HFFc6 (cell line): ENCODE measurements at regions not wholly inside any gene's neighbourhood (a gene's known extent, or its start where the extent isn't known, plus 50 kb on each side); places are given as distances from the start of the nearest gene placed in this dataset.
"Not testable (repeated sequence)": the region's sequence is repeated elsewhere in the genome, so short reads cannot be mapped to it uniquely, and the experiment has no call there.

ENCODE experiments used
- DNase-seq: peaks from one replicate; pipeline ENCODE4 v3.0.0-alpha.2; 2018
- H3K27ac Mint-ChIP-seq: 2 replicates; pipeline ENCODE4 v1.8.0; 2020; ENCODE audit warnings: mild to moderate bottlenecking, mixed read lengths
- H3K27me3 Mint-ChIP-seq: 2 replicates; pipeline ENCODE4 v1.8.0; 2021; ENCODE audit warnings: mild to moderate bottlenecking, moderate library complexity, mixed read lengths; ENCODE audit not compliant: insufficient read depth
- H3K36me3 Mint-ChIP-seq: 2 replicates; pipeline ENCODE4 v1.8.0; 2021; ENCODE audit warnings: low read depth, mixed read lengths
- H3K4me1 Mint-ChIP-seq: 2 replicates; pipeline ENCODE4 v1.8.0; 2020; ENCODE audit warnings: low read depth, mixed read lengths
- H3K4me3 Mint-ChIP-seq: 2 replicates; pipeline ENCODE4 v1.8.0; 2020; ENCODE audit warnings: mild to moderate bottlenecking, moderate library complexity, mixed read lengths
- H3K9me3 Mint-ChIP-seq: 2 replicates; pipeline ENCODE4 v1.8.0; 2020; ENCODE audit warnings: mild to moderate bottlenecking, mixed read lengths
- CTCF ChIP-seq: fragments of 200-600 bp; sonication (generic); IDR thresholded peaks from 2 replicates; pipeline ENCODE4 v1.5.0; 2021; ENCODE audit warnings: antibody characterized with exemption, mild to moderate bottlenecking

GRCh38 chr10:80713398-80713928 lies 175.8 kb downstream of the SH2D4B start:
- Mint-ChIP-seq H3K4me3 (no peak overlapping the region), H3K36me3 (no peaks in the 10 kb centered on the region), H3K27me3 (peaks cover 2% of the 10 kb centered on the region), H3K4me1 (no peaks in the 10 kb centered on the region), H3K9me3 (no peaks in the 10 kb centered on the region; the same call in 1 of the 2 replicates), H3K27ac (no peak overlapping the region)
- no peak for TF ChIP-seq CTCF
- no peak for DNase-seq

GRCh38 chr10:80714566-80714965 lies 176.9 kb downstream of the SH2D4B start:
- H3K27me3 Mint-ChIP-seq, result peaks cover 2% of the 10 kb centered on the region

GRCh38 chr10:80718024-80718423 lies 180.3 kb downstream of the SH2D4B start:
- no peak for DNase-seq
- H3K4me3 Mint-ChIP-seq, result no peak overlapping the region
- H3K9me3 Mint-ChIP-seq, result peaks cover 3% of the 10 kb centered on the region
- no peak for TF ChIP-seq CTCF
- H3K4me1 Mint-ChIP-seq, result no peaks in the 10 kb centered on the region
- no peak overlapping the region for H3K27ac Mint-ChIP-seq
- H3K27me3 Mint-ChIP-seq, result peaks cover 2% of the 10 kb centered on the region
- H3K36me3 Mint-ChIP-seq, result no peaks in the 10 kb centered on the region

More at GRCh38 chr10:80714566-80714965, 176.9 kb downstream of the SH2D4B start:
- Mint-ChIP-seq H3K9me3 (no peaks in the 10 kb centered on the region; the same call in 1 of the 2 replicates), H3K4me1 (no peaks in the 10 kb centered on the region), H3K36me3 (no peaks in the 10 kb centered on the region), H3K27ac (no peak overlapping the region), H3K4me3 (no peak overlapping the region)
- TF ChIP-seq CTCF, result no peak
- DNase-seq, result no peak

DNA sequence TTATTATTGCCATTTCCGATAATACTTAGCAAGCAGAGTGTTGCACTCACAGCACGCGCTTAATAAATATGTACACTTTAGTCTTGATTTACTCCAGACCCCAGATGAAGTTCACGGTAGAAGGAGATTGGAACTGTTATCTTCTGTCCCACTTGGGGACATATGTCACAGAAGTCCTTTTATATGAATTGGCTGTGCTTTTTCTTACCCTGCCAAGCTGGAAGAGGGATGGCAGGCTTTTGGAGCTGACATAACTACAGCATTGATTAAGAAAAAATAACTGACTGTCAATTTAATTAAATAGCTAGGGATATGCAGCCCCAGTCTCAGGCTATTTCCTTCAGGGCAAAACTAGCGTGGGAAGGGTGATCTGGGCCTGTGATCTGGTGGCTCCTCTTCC lies 182.2 kb downstream of the SH2D4B start:
- TF ChIP-seq CTCF, result no peak
- no peak overlapping the region for H3K4me3 Mint-ChIP-seq
- DNase-seq, result no peak
- no peaks in the 10 kb centered on the region for H3K36me3 Mint-ChIP-seq
- H3K27me3 Mint-ChIP-seq, result peaks cover 2% of the 10 kb centered on the region; the same call in 1 of the 2 replicates
- H3K9me3 Mint-ChIP-seq, result peaks cover 3% of the 10 kb centered on the region
- no peak overlapping the region for H3K27ac Mint-ChIP-seq
- H3K4me1 Mint-ChIP-seq, result no peaks in the 10 kb centered on the region

GRCh38 chr10:80720549-80720948 lies 182.8 kb downstream of the SH2D4B start:
- no peak for TF ChIP-seq CTCF
- DNase-seq, result no peak
- H3K27ac Mint-ChIP-seq, result no peak overlapping the region

DNA sequence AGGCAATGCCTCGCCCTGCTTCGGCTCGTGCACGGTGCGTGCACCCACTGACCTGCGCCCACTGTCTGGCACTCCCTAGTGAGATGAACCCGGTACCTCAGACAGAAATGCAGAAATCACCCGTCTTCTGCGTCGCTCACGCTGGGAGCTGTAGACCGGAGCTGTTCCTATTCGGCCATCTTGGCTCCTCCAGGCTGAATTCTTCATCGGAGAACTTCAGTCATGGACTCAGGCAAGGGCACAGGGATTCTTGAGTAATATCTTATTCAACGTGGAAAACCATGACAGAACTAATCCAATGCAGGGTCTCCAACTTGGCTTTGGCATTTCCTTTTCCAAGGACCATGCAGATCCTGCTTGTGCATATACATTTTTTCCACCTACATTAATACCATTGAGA lies 190.7 kb downstream of the SH2D4B start:
- H3K27ac Mint-ChIP-seq, H3K27me3 Mint-ChIP-seq, H3K4me3 Mint-ChIP-seq, H3K36me3 Mint-ChIP-seq, DNase-seq, H3K4me1 Mint-ChIP-seq: not testable (repeated sequence)
- peaks cover 17% of the 10 kb centered on the region for H3K9me3 Mint-ChIP-seq

More at GRCh38 chr10:80720549-80720948, 182.8 kb downstream of the SH2D4B start:
- H3K4me1 Mint-ChIP-seq, result no peaks in the 10 kb centered on the region
- H3K36me3 Mint-ChIP-seq, result no peaks in the 10 kb centered on the region
- H3K27me3 Mint-ChIP-seq, result no peaks in the 10 kb centered on the region
- peaks cover 3% of the 10 kb centered on the region for H3K9me3 Mint-ChIP-seq
- H3K4me3 Mint-ChIP-seq, result no peak overlapping the region
